OCI-LY3 (cell line): ENCODE measurements at regions not wholly inside any gene's neighbourhood (a gene's known extent, or its start where the extent isn't known, plus 50 kb on each side); places are given as distances from the start of the nearest gene placed in this dataset.
"Not testable (repeated sequence)": the region's sequence is repeated elsewhere in the genome, so short reads cannot be mapped to it uniquely, and the experiment has no call there.

Experiments used
- EZH2phosphoT487 ChIP-seq: fragments of 200-600 bp; shearing (Covaris generic); IDR thresholded peaks from 2 replicates; pipeline ENCODE4 v1.6.1; 2018; ENCODE audit warnings: antibody characterized with exemption, mixed run types, low read depth
- TF ChIP-seq, protein P1 (sequence below): fragments of 200-600, 300-600 bp; sonication (generic); IDR thresholded peaks from 2 replicates; pipeline ENCODE4 v1.5.1; 2014; ENCODE audit warnings: antibody characterized with exemption, low read length, low read depth

DNA sequence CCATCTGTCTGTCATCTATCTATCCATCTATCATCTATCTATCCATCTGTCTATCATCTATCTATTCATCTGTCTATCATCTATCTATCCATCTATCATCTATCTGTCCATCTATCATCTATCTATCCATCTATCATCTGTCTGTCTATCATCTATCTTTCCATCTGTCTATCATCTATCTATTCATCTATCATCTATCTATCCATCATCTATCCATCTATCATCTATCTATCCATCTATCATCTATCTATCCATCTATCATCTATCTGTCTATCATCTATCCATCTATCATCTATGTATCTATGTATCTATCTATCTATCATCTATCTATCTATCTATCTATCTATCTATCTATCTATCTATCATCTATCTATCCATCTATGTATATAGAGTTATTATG is 671.6 kb downstream of the UTRN start:
- TF ChIP-seq, protein P1, sequence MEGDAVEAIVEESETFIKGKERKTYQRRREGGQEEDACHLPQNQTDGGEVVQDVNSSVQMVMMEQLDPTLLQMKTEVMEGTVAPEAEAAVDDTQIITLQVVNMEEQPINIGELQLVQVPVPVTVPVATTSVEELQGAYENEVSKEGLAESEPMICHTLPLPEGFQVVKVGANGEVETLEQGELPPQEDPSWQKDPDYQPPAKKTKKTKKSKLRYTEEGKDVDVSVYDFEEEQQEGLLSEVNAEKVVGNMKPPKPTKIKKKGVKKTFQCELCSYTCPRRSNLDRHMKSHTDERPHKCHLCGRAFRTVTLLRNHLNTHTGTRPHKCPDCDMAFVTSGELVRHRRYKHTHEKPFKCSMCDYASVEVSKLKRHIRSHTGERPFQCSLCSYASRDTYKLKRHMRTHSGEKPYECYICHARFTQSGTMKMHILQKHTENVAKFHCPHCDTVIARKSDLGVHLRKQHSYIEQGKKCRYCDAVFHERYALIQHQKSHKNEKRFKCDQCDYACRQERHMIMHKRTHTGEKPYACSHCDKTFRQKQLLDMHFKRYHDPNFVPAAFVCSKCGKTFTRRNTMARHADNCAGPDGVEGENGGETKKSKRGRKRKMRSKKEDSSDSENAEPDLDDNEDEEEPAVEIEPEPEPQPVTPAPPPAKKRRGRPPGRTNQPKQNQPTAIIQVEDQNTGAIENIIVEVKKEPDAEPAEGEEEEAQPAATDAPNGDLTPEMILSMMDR: not testable (repeated sequence)
- TF ChIP-seq EZH2phosphoT487: not testable (repeated sequence)
